ENCODE measurements at regions not wholly inside any gene's neighbourhood (a gene's known extent, or its start where the extent isn't known, plus 50 kb on each side); places are given as distances from the start of the nearest gene placed in this dataset.

DNA sequence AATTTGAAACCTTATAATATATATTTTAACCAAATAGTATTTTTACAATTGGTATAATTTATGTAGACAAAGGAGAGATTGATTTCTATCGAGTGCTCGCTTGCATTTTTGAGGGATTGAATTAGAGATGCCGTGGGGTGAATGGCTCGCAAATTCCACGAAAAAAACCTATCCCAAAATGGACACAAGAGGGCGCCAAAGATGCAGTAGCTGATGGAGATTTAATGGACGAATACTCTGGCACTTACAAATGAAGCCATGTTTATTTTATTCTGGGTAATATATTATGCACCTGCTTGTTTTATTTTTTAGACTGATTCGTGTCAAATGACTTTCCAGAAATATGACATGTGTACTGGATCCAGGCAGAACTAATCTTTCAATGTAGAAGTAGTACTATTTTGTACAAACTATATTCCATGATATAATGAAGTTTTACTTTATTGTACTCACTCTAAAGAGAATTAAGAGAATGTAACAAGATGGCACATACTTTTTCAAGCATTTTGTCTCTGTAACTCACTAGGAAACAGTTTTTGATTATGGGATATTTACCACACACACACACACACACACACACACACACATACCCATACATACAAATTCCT lies 505.4 kb downstream of the PLCL1 start:
- H3K27me3 ChIP-seq: peaks cover 0 to 22% of the 10 kb centered on the region in 2 donors
- H3K36me3 ChIP-seq: no peaks in the 10 kb centered on the region
- no peak overlapping the region for H3K27ac ChIP-seq
- no peaks in the 10 kb centered on the region for H3K9me3 ChIP-seq
- intact Hi-C loops (cut with DNase I; ENCODE audit: low total_unique reads): loop anchor here (10.0 kb wide), 1 partner anchor 1435 kb away; no protein-coding TSS in a partner anchor
- peak in 1 of 2 donors; percentile 32 for DNase-seq
- H3K4me3 ChIP-seq: no peak overlapping the region
- TF ChIP-seq, protein P1, sequence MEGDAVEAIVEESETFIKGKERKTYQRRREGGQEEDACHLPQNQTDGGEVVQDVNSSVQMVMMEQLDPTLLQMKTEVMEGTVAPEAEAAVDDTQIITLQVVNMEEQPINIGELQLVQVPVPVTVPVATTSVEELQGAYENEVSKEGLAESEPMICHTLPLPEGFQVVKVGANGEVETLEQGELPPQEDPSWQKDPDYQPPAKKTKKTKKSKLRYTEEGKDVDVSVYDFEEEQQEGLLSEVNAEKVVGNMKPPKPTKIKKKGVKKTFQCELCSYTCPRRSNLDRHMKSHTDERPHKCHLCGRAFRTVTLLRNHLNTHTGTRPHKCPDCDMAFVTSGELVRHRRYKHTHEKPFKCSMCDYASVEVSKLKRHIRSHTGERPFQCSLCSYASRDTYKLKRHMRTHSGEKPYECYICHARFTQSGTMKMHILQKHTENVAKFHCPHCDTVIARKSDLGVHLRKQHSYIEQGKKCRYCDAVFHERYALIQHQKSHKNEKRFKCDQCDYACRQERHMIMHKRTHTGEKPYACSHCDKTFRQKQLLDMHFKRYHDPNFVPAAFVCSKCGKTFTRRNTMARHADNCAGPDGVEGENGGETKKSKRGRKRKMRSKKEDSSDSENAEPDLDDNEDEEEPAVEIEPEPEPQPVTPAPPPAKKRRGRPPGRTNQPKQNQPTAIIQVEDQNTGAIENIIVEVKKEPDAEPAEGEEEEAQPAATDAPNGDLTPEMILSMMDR (IDR thresholded peaks at IDR 0.05): peak; percentile 58 to 82
- no peaks in the 10 kb centered on the region for H3K4me1 ChIP-seq

DNA sequence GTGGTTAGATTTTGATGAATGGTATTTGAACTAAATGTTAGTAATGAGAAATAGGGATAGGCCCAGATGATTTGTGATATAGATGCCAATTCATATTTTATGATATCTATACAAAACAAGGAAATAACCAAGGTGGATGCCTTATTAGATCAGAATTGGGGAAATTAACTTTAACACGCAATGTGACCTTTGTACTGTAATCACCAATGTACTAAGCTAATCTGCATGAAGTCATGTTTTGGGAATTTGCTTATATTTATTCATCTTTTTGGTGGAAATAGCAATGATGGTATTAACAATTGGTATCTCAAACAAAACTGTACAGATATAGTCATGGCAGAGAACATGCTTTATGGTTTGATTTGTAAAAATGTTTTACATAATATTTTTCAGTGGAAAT lies 504.7 kb downstream of the PLCL1 start:
- TF ChIP-seq, protein P1 (IDR thresholded peaks at IDR 0.05): no peak
- intact Hi-C loops (cut with DNase I; ENCODE audit: low total_unique reads): no loop called here
- Histone ChIP-seq H3K27ac (no peak overlapping the region), H3K36me3 (no peaks in the 10 kb centered on the region), H3K9me3 (no peaks in the 10 kb centered on the region), H3K27me3 (peaks cover 0 to 25% of the 10 kb centered on the region in 2 donors), H3K4me1 (no peaks in the 10 kb centered on the region), H3K4me3 (no peak overlapping the region)
- DNase-seq: no peak

DNA sequence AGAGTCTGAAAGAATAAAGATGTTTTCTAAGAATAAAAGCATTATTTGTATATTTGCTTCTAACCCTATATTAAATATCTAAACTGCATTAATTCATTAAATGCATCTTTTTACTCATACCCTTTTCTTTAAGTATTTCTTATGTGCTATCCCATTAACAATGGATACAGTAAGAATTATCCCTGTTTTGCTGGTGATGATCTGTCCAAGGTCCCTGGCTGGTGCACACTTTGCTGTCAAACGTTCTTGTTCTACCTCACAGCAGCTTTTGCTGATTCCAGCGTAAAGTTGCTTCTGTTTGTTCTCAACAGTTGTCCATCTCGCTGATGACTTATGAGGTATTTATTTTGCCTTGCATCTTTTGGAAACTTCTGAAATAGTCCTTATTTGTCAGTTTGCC lies 504.0 kb downstream of the PLCL1 start:
- no peak for DNase-seq
- H3K27me3 ChIP-seq: peaks cover 0 to 21% of the 10 kb centered on the region in 2 donors
- intact Hi-C loops (cut with DNase I; ENCODE audit: low total_unique reads): no loop called here

DNA sequence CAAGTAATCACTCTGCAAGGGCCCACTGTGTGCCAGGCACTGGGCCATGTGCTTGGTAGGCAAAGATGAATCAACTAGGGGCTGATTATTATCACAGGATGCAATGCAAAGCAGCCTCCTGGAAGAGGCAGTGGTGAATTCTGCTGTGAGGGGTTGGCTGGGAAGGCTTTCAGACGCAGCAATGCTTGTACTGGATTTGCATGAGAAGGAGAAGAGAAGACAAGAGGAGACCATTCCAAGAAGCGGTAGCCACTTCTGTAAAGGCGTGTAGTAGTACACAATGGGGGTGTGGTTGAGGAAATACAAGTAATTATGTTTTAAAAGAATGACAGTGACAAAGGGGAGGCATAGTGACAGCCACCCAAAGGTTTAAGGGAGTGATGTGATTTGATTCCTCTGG lies 502.7 kb downstream of the PLCL1 start:
- intact Hi-C loops (cut with DNase I; ENCODE audit: low total_unique reads): no loop called here
- no peaks in the 10 kb centered on the region for H3K9me3 ChIP-seq

More for the DNA sequence above, 504.0 kb downstream of the PLCL1 start:
- no peaks in the 10 kb centered on the region for H3K9me3 ChIP-seq
- no peaks in the 10 kb centered on the region for H3K4me1 ChIP-seq
- TF ChIP-seq, protein P1 (IDR thresholded peaks at IDR 0.05): no peak
- H3K4me3 ChIP-seq: no peak overlapping the region
- H3K27ac ChIP-seq: no peak overlapping the region
- H3K36me3 ChIP-seq: no peaks in the 10 kb centered on the region

DNA sequence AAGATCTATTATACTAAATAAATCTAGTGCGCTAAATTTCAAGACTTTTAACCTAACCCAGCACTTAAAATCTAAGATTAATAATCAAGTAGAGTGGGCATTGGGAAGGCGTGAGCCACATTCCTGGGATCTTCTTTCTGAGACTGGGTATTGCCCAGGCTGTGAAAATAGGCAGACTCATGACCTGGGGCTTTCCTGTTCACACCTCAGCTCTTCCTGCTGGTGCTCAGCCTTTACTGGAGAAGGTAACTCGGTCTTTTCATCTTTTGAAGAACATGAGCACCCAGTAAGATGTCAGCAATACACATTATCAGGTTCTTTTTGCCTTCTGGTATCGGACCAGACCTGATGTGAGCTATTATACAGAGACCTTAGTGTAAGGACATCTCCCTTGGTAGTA lies 500.5 kb downstream of the PLCL1 start:
- Histone ChIP-seq H3K4me1 (no peaks in the 10 kb centered on the region), H3K4me3 (no peak overlapping the region), H3K27ac (no peak overlapping the region), H3K27me3 (peaks cover 0 to 3% of the 10 kb centered on the region in 2 donors), H3K9me3 (no peaks in the 10 kb centered on the region), H3K36me3 (no peaks in the 10 kb centered on the region)
- TF ChIP-seq, protein P1 (IDR thresholded peaks at IDR 0.05): no peak
- no peak for DNase-seq
- intact Hi-C loops (cut with DNase I; ENCODE audit: low total_unique reads): no loop called here

More for the DNA sequence above, 502.7 kb downstream of the PLCL1 start:
- Histone ChIP-seq H3K4me1 (no peaks in the 10 kb centered on the region), H3K4me3 (no peak overlapping the region), H3K36me3 (no peaks in the 10 kb centered on the region), H3K27ac (no peak overlapping the region), H3K27me3 (peaks cover 0 to 12% of the 10 kb centered on the region in 2 donors)
- DNase-seq: no peak
- TF ChIP-seq, protein P1 (IDR thresholded peaks at IDR 0.05): no peak
